Peyer's patch (tissue), 4 donors: ENCODE measurements at regions not wholly inside any gene's neighbourhood (a gene's known extent, or its start where the extent isn't known, plus 50 kb on each side); places are given as distances from the start of the nearest gene placed in this dataset.

Experiments used
- DNase-seq, 3 donors: peaks; one replicate each; pipeline ENCODE4 v3.0.0-alpha.2; 2017 to 2019
- H3K27ac ChIP-seq, 4 donors: fragments of 200-600 bp; sonication (generic); one replicate each; pipeline ENCODE4 v1.5.1; 2016 to 2019
- H3K27me3 ChIP-seq, 2 donors: fragments of 200-600 bp; sonication (generic); one replicate each; pipeline ENCODE4 v1.5.1; 2019
- H3K36me3 ChIP-seq, 3 donors: fragments of 200-600 bp; sonication (generic); one replicate each; pipeline ENCODE4 v1.5.1; 2016 to 2019
- H3K4me1 ChIP-seq, 4 donors: fragments of 200-600 bp; sonication (generic); one replicate each; pipeline ENCODE4 v1.5.1; 2016 to 2019
- H3K4me3 ChIP-seq, 4 donors: fragments of 200-600 bp; sonication (generic); 1 replicate in 3 of 4; 2 replicates in 1 of 4; pipeline ENCODE4 v1.5.1; 2016 to 2019; ENCODE audit warnings: mild to moderate bottlenecking in 1 of 4
- H3K9me3 ChIP-seq, 4 donors: fragments of 200-600 bp; sonication (generic); one replicate each; pipeline ENCODE4 v1.5.1; 2016 to 2019; ENCODE audit warnings: mild to moderate bottlenecking in 1 of 4
- CTCF ChIP-seq, 6 experiments: fragments of 450-650 bp in 4 of 6; fragments of 200-600 bp in 2 of 6; sonication (generic) in 1 of 6; IDR thresholded peaks; one replicate each; pipeline ENCODE4 v1.5.1; 2017 to 2019; ENCODE audit warnings: antibody characterized with exemption in 6 of 6, mild to moderate bottlenecking in 3 of 6, moderate library complexity in 1 of 6
- POLR2A ChIP-seq, 2 donors: fragments of 450-650 bp; IDR thresholded peaks; one replicate each; pipeline ENCODE4 v1.5.1; 2017; ENCODE audit warnings: antibody characterized with exemption in 2 of 2, mild to moderate bottlenecking in 2 of 2, moderate library complexity in 2 of 2

- Histone ChIP-seq H3K9me3 (no peaks in the 10 kb centered on the region), H3K27ac (no peak overlapping the region), H3K36me3 (no peaks in the 10 kb centered on the region), H3K27me3 (no peaks in the 10 kb centered on the region), H3K4me3 (no peak overlapping the region), H3K4me1 (no peaks in the 10 kb centered on the region)
- no peak for DNase-seq
- TF ChIP-seq POLR2A (IDR thresholded peaks at IDR 0.05) (no peak), CTCF (IDR thresholded peaks at IDR 0.05) (no peak)
Measured at GRCh38 chr6:14974792-14975470, 270.9 kb upstream of the JARID2 start.

- Histone ChIP-seq H3K4me1 (no peaks in the 10 kb centered on the region), H3K4me3 (no peak overlapping the region), H3K9me3 (no peaks in the 10 kb centered on the region), H3K27me3 (no peaks in the 10 kb centered on the region), H3K36me3 (no peaks in the 10 kb centered on the region), H3K27ac (no peak overlapping the region)
- no peak for DNase-seq
- TF ChIP-seq CTCF (IDR thresholded peaks at IDR 0.05): no peak
- TF ChIP-seq POLR2A (IDR thresholded peaks at IDR 0.05): no peak
Measured at GRCh38 chr6:14975471-14975817, 270.4 kb upstream of the JARID2 start.

GRCh38 chr6:14977747-14978382, 268.0 kb upstream of the JARID2 start:
- H3K27ac ChIP-seq: no peak overlapping the region
- no peaks in the 10 kb centered on the region for H3K27me3 ChIP-seq
- H3K4me3 ChIP-seq: no peak overlapping the region
- TF ChIP-seq CTCF (IDR thresholded peaks at IDR 0.05): no peak
- TF ChIP-seq POLR2A (IDR thresholded peaks at IDR 0.05): no peak
- H3K36me3 ChIP-seq: no peaks in the 10 kb centered on the region
- H3K9me3 ChIP-seq: no peaks in the 10 kb centered on the region
- H3K4me1 ChIP-seq: no peaks in the 10 kb centered on the region
- no peak for DNase-seq

- no peaks in the 10 kb centered on the region for H3K9me3 ChIP-seq
- no peaks in the 10 kb centered on the region for H3K27me3 ChIP-seq
- H3K27ac ChIP-seq: no peak overlapping the region
- no peaks in the 10 kb centered on the region for H3K36me3 ChIP-seq
- no peak for DNase-seq
- H3K4me1 ChIP-seq: peaks cover 0 to 16% (median 1%) of the 10 kb centered on the region in 4 donors
- H3K4me3 ChIP-seq: no peak overlapping the region
- TF ChIP-seq CTCF (IDR thresholded peaks at IDR 0.05) (no peak), POLR2A (IDR thresholded peaks at IDR 0.05) (no peak)
Measured at GRCh38 chr6:14981960-14982359, 263.9 kb upstream of the JARID2 start.

- Histone ChIP-seq H3K9me3 (no peaks in the 10 kb centered on the region), H3K27me3 (no peaks in the 10 kb centered on the region), H3K4me1 (peaks cover 0 to 18% (median 1%) of the 10 kb centered on the region in 4 donors), H3K4me3 (no peak overlapping the region), H3K36me3 (no peaks in the 10 kb centered on the region), H3K27ac (peak overlapping the region in 2 of 4 donors; percentile 58 to 92)
- TF ChIP-seq CTCF (IDR thresholded peaks at IDR 0.05) (no peak), POLR2A (IDR thresholded peaks at IDR 0.05) (no peak)
- no peak for DNase-seq
Measured at GRCh38 chr6:14983599-14984518, 262.0 kb upstream of the JARID2 start.
